Neural cell (in vitro differentiated cells): ENCODE measurements at regions not wholly inside any gene's neighbourhood (a gene's known extent, or its start where the extent isn't known, plus 50 kb on each side); places are given as distances from the start of the nearest gene placed in this dataset.
A peak's percentile ranks its signal among the peaks of the same experiment; 100 is the strongest.

Source experiments
- H2AFZ ChIP-seq: fragments of 200-600, 300-800 bp; sonication (generic), shearing (Covaris generic); 2 replicates; pipeline ENCODE4 v1.6.0; 2014; ENCODE audit warnings: low read depth, mild to moderate bottlenecking, antibody characterized with exemption, low read length, moderate library complexity
- H3F3A ChIP-seq: fragments of 200-600 bp; shearing (Covaris generic); 2 replicates; pipeline ENCODE4 v1.6.1; 2016; ENCODE audit warnings: mild to moderate bottlenecking, moderate library complexity, mixed read lengths, antibody characterized with exemption, low read length; ENCODE audit not compliant: insufficient read depth, poor library complexity, severe bottlenecking
- H3K27ac ChIP-seq: fragments of 200-600, 300-800 bp; sonication (generic), shearing (Covaris generic); 2 replicates; pipeline ENCODE4 v1.5.1; 2014; ENCODE audit warnings: mild to moderate bottlenecking, low read length, moderate library complexity
- H3K27me3 ChIP-seq: fragments of 300-800, 200-600 bp; sonication (generic), shearing (Covaris generic); 2 replicates; pipeline ENCODE4 v1.6.0; 2014; ENCODE audit warnings: mild to moderate bottlenecking, low read depth, low read length, moderate library complexity; ENCODE audit not compliant: insufficient read depth
- H3K36me3 ChIP-seq: fragments of 300-800, 200-600 bp; sonication (generic), shearing (Covaris generic); 2 replicates; pipeline ENCODE4 v1.5.1; 2014; ENCODE audit warnings: mild to moderate bottlenecking, antibody characterized with exemption, low read length, moderate library complexity; ENCODE audit not compliant: insufficient read depth
- H3K4me2 ChIP-seq: fragments of 300-800, 200-600 bp; sonication (generic), shearing (Covaris generic); 2 replicates; pipeline ENCODE4 v1.6.0; 2014; ENCODE audit warnings: mild to moderate bottlenecking, low read length
- H3K4me3 ChIP-seq: fragments of 300-800, 200-600 bp; sonication (generic), shearing (Covaris generic); 2 replicates; pipeline ENCODE4 v1.5.1; 2014; ENCODE audit warnings: mild to moderate bottlenecking, low read length, moderate library complexity
- H3K79me2 ChIP-seq: fragments of 200-600 bp; shearing (Covaris generic); replicated peaks from 2 replicates; pipeline ENCODE4 v1.6.0; 2014; ENCODE audit warnings: mild to moderate bottlenecking, low read length, moderate library complexity; ENCODE audit not compliant: insufficient read depth
- H3K9ac ChIP-seq: fragments of 300-800, 200-600 bp; sonication (generic), shearing (Covaris generic); 2 replicates; pipeline ENCODE4 v1.6.1; 2016; ENCODE audit warnings: mild to moderate bottlenecking, low read length, mixed read lengths
- H3K9me2 ChIP-seq: fragments of 200-600 bp; shearing (Covaris generic); 2 replicates; pipeline ENCODE4 v1.6.1; 2016; ENCODE audit warnings: mild to moderate bottlenecking, low read length, mixed read lengths; ENCODE audit not compliant: insufficient read depth
- H3K9me3 ChIP-seq: fragments of 200-600, 300-800 bp; sonication (generic), shearing (Covaris generic); 2 replicates; pipeline ENCODE4 v1.6.1; 2016; ENCODE audit warnings: mild to moderate bottlenecking, mixed run types, low read length, moderate library complexity, mixed read lengths
- H4K20me1 ChIP-seq: fragments of 200-600 bp; shearing (Covaris generic); 2 replicates; pipeline ENCODE4 v1.6.1; 2016; ENCODE audit warnings: mild to moderate bottlenecking, mixed run types; ENCODE audit not compliant: insufficient read depth
- EP300 ChIP-seq: fragments of 450-650 bp; conservative IDR thresholded peaks from 2 replicates; pipeline ENCODE4 v1.6.1; 2014; ENCODE audit warnings: antibody characterized with exemption, mild to moderate bottlenecking, moderate library complexity; ENCODE audit not compliant: poor library complexity, severe bottlenecking
- EZH2 ChIP-seq: fragments of 200-600, 300-800 bp; shearing (Covaris generic), sonication (generic); IDR thresholded peaks from 2 replicates; pipeline ENCODE4 v1.6.1; 2014; ENCODE audit warnings: antibody characterized with exemption, low read length, borderline replicate concordance, mild to moderate bottlenecking; ENCODE audit not compliant: insufficient read depth, poor library complexity, severe bottlenecking
- MXI1 ChIP-seq: fragments of 450-650 bp; conservative IDR thresholded peaks from 2 replicates; pipeline ENCODE4 v1.6.1; 2014; ENCODE audit warnings: antibody characterized with exemption, mild to moderate bottlenecking; ENCODE audit not compliant: poor library complexity, severe bottlenecking
- POLR2AphosphoS5 ChIP-seq: IDR thresholded peaks from 2 replicates; pipeline ENCODE4 v1.6.1; 2012
- RAD21 ChIP-seq: fragments of 450-650 bp; conservative IDR thresholded peaks from 2 replicates; pipeline ENCODE4 v1.6.1; 2014; ENCODE audit warnings: antibody characterized with exemption, mild to moderate bottlenecking, moderate library complexity
- SMC3 ChIP-seq: fragments of 450-650 bp; conservative IDR thresholded peaks from 2 replicates; pipeline ENCODE4 v1.6.1; 2014; ENCODE audit warnings: antibody characterized with exemption, mild to moderate bottlenecking, moderate library complexity; ENCODE audit not compliant: poor library complexity
- TAF1 ChIP-seq: IDR thresholded peaks from 2 replicates; pipeline ENCODE4 v1.6.1; 2012; ENCODE audit warnings: low read depth
- TF ChIP-seq, protein P1 (sequence below): IDR thresholded peaks from 2 replicates; pipeline ENCODE4 v1.6.1; 2012; ENCODE audit warnings: borderline replicate concordance
- TF ChIP-seq, protein P2 (sequence below): fragments of 450-650 bp; IDR thresholded peaks from 2 replicates; pipeline ENCODE4 v1.5.1; 2014; ENCODE audit warnings: antibody characterized with exemption, mild to moderate bottlenecking, moderate library complexity; ENCODE audit not compliant: poor library complexity, severe bottlenecking

DNA sequence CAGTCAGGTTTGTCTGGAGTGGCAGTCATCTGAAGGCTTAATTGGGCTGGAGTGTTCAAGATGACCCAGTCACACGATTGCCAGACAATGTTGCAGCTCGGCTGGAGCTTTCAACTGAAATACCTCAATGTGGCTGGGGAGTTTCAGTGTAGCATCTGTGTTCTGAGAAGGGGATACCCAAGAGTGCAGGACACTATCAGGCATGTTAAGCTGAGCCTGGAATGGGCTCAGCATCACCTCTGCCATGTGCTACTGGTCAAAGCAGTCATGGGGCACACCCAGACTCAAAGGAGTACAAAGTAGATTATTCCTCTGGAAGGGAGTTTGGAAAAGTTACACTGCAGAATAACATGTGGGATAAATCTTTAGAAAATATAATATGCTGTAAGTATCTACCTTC lies 363.9 kb downstream of the KIF16B start:
- Histone ChIP-seq H3K4me3 (no peak overlapping the region), H4K20me1 (no peaks in the 10 kb centered on the region), H3K27me3 (no peaks in the 10 kb centered on the region), H2AFZ (no peak overlapping the region), H3K4me2 (no peak overlapping the region), H3K36me3 (no peaks in the 10 kb centered on the region), H3K9ac (no peak overlapping the region), H3K79me2 (no peaks in the 10 kb centered on the region), H3K9me3 (no peaks in the 10 kb centered on the region), H3F3A (no peaks in the 10 kb centered on the region), H3K27ac (no peak overlapping the region), H3K9me2 (no peaks in the 10 kb centered on the region)
- TF ChIP-seq, protein P1, sequence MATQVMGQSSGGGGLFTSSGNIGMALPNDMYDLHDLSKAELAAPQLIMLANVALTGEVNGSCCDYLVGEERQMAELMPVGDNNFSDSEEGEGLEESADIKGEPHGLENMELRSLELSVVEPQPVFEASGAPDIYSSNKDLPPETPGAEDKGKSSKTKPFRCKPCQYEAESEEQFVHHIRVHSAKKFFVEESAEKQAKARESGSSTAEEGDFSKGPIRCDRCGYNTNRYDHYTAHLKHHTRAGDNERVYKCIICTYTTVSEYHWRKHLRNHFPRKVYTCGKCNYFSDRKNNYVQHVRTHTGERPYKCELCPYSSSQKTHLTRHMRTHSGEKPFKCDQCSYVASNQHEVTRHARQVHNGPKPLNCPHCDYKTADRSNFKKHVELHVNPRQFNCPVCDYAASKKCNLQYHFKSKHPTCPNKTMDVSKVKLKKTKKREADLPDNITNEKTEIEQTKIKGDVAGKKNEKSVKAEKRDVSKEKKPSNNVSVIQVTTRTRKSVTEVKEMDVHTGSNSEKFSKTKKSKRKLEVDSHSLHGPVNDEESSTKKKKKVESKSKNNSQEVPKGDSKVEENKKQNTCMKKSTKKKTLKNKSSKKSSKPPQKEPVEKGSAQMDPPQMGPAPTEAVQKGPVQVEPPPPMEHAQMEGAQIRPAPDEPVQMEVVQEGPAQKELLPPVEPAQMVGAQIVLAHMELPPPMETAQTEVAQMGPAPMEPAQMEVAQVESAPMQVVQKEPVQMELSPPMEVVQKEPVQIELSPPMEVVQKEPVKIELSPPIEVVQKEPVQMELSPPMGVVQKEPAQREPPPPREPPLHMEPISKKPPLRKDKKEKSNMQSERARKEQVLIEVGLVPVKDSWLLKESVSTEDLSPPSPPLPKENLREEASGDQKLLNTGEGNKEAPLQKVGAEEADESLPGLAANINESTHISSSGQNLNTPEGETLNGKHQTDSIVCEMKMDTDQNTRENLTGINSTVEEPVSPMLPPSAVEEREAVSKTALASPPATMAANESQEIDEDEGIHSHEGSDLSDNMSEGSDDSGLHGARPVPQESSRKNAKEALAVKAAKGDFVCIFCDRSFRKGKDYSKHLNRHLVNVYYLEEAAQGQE: no peak
- TF ChIP-seq TAF1: no peak
- TF ChIP-seq RAD21: no peak
- TF ChIP-seq MXI1: no peak
- no peak for TF ChIP-seq EZH2
- no peak for TF ChIP-seq SMC3
- TF ChIP-seq, protein P2, sequence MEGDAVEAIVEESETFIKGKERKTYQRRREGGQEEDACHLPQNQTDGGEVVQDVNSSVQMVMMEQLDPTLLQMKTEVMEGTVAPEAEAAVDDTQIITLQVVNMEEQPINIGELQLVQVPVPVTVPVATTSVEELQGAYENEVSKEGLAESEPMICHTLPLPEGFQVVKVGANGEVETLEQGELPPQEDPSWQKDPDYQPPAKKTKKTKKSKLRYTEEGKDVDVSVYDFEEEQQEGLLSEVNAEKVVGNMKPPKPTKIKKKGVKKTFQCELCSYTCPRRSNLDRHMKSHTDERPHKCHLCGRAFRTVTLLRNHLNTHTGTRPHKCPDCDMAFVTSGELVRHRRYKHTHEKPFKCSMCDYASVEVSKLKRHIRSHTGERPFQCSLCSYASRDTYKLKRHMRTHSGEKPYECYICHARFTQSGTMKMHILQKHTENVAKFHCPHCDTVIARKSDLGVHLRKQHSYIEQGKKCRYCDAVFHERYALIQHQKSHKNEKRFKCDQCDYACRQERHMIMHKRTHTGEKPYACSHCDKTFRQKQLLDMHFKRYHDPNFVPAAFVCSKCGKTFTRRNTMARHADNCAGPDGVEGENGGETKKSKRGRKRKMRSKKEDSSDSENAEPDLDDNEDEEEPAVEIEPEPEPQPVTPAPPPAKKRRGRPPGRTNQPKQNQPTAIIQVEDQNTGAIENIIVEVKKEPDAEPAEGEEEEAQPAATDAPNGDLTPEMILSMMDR: no peak
- no peak for TF ChIP-seq POLR2AphosphoS5
- no peak for TF ChIP-seq EP300

DNA sequence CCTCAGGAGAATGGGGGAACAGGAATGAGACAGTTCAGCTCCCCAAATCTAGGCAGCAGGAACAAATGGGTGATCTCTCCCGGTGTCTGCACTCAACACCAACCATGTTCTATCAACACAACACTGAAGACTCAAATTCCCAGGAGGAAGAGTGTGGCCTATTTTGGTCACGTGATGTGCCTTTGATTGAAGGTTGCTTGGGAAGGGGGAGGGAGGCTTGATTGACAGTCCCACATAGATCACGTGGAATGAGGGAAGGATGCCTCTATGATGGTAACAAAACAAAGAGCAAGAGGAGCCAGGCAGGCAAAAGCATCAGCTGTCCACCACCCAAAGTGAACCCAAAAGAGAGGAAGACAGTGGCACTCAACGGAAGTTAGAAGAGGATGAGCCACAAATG lies 364.8 kb downstream of the KIF16B start:
- Histone ChIP-seq H3K4me2 (no peak overlapping the region), H3K27me3 (no peaks in the 10 kb centered on the region), H3K4me3 (peak overlapping the region; percentile 17), H3K36me3 (no peaks in the 10 kb centered on the region), H3K79me2 (no peaks in the 10 kb centered on the region), H3K27ac (peak overlapping the region; percentile 24), H3F3A (no peaks in the 10 kb centered on the region), H3K9ac (no peak overlapping the region), H3K9me3 (no peaks in the 10 kb centered on the region), H3K9me2 (no peaks in the 10 kb centered on the region), H4K20me1 (no peaks in the 10 kb centered on the region), H2AFZ (peak overlapping the region; percentile 40)
- TF ChIP-seq, protein P2: no peak
- TF ChIP-seq TAF1 (no peak), MXI1 (no peak), POLR2AphosphoS5 (no peak), EP300 (no peak), EZH2 (no peak), RAD21 (no peak), SMC3 (no peak)
- TF ChIP-seq, protein P1: no peak
